ENCODE measurements at regions not wholly inside any gene's neighbourhood (a gene's known extent, or its start where the extent isn't known, plus 50 kb on each side); places are given as distances from the start of the nearest gene placed in this dataset.

- DNase-seq (ENCODE audit: low spot score), result no peak
These were observed 90.3 kb upstream of the EGLN3 start for GRCh38 chr14:34041220-34041619.

- no peak for DNase-seq (ENCODE audit: low spot score)
These were observed 89.9 kb upstream of the EGLN3 start for GRCh38 chr14:34040766-34041165.

GRCh38 chr14:34039428-34040047 is 88.7 kb upstream of the EGLN3 start:
- DNase-seq (ENCODE audit: low spot score), result no peak

GRCh38 chr14:34038358-34039057 is 87.6 kb upstream of the EGLN3 start:
- peak; percentile 52 for DNase-seq (ENCODE audit: low spot score)

- no peak for DNase-seq (ENCODE audit: low spot score)
These were observed 85.5 kb upstream of the EGLN3 start for GRCh38 chr14:34036319-34036766.

- DNase-seq (ENCODE audit: low spot score), result no peak
These were observed 85.0 kb upstream of the EGLN3 start for GRCh38 chr14:34035934-34036250.

- peak; percentile 90 for DNase-seq (ENCODE audit: low spot score)
These were observed 84.5 kb upstream of the EGLN3 start for GRCh38 chr14:34035177-34035933.

- DNase-seq (ENCODE audit: low spot score), result no peak
These were observed 83.7 kb upstream of the EGLN3 start for GRCh38 chr14:34034447-34035176.

- no peak for DNase-seq (ENCODE audit: low spot score)
These were observed 81.8 kb upstream of the EGLN3 start for GRCh38 chr14:34032720-34033119.

GRCh38 chr14:34030864-34031263 is 80.0 kb upstream of the EGLN3 start:
- peak; percentile 46 for DNase-seq (ENCODE audit: low spot score)

GRCh38 chr14:34029921-34030334 is 79.1 kb upstream of the EGLN3 start:
- DNase-seq (ENCODE audit: low spot score), result peak; percentile 41

GRCh38 chr14:34027990-34028495 is 77.2 kb upstream of the EGLN3 start:
- no peak for DNase-seq (ENCODE audit: low spot score)

- no peak for DNase-seq (ENCODE audit: low spot score)
These were observed 76.5 kb upstream of the EGLN3 start for GRCh38 chr14:34027130-34027989.

GRCh38 chr14:34025325-34026017 is 74.6 kb upstream of the EGLN3 start:
- no peak for DNase-seq (ENCODE audit: low spot score)

GRCh38 chr14:34024768-34025144 is 73.9 kb upstream of the EGLN3 start:
- DNase-seq (ENCODE audit: low spot score), result no peak

GRCh38 chr14:34023824-34024767 is 73.2 kb upstream of the EGLN3 start:
- no peak for DNase-seq (ENCODE audit: low spot score)

GRCh38 chr14:34021096-34021495 is 70.2 kb upstream of the EGLN3 start:
- DNase-seq (ENCODE audit: low spot score), result no peak

GRCh38 chr14:34020014-34020413 is 69.1 kb upstream of the EGLN3 start:
- no peak for DNase-seq (ENCODE audit: low spot score)

GRCh38 chr14:34018564-34019244 is 67.8 kb upstream of the EGLN3 start:
- DNase-seq (ENCODE audit: low spot score), result no peak

All from mucosa of gallbladder (tissue), 1 donor.